ENCODE measurements at regions not wholly inside any gene's neighbourhood (a gene's known extent, or its start where the extent isn't known, plus 50 kb on each side); places are given as distances from the start of the nearest gene placed in this dataset.

DNA sequence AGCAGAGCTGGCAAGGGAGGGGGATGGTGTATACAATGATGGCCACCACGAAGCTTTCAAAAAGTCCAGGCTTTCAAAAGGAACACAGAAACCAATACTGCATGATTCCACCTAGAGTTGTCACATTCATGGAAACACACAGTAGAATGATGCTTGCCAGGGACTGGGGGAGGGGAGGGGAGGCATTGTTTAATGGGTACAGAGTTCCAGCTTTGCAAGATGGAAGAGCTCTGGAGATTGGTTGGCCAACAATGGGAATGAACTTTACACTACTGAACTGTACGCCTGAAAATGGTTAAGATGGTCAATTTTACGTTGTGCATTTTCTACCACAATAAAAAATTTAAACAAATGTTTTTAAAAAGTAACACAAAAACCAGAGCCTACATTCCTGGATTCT is 104.5 kb upstream of the KDM7A start:
- TF ChIP-seq, protein P1, sequence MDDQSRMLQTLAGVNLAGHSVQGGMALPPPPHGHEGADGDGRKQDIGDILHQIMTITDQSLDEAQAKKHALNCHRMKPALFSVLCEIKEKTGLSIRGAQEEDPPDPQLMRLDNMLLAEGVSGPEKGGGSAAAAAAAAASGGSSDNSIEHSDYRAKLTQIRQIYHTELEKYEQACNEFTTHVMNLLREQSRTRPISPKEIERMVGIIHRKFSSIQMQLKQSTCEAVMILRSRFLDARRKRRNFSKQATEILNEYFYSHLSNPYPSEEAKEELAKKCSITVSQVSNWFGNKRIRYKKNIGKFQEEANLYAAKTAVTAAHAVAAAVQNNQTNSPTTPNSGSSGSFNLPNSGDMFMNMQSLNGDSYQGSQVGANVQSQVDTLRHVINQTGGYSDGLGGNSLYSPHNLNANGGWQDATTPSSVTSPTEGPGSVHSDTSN (CRISPR knock-in tag; IDR thresholded peaks at IDR 0.05; ENCODE audit: borderline replicate concordance) = no peak
- TF ChIP-seq, protein P2, sequence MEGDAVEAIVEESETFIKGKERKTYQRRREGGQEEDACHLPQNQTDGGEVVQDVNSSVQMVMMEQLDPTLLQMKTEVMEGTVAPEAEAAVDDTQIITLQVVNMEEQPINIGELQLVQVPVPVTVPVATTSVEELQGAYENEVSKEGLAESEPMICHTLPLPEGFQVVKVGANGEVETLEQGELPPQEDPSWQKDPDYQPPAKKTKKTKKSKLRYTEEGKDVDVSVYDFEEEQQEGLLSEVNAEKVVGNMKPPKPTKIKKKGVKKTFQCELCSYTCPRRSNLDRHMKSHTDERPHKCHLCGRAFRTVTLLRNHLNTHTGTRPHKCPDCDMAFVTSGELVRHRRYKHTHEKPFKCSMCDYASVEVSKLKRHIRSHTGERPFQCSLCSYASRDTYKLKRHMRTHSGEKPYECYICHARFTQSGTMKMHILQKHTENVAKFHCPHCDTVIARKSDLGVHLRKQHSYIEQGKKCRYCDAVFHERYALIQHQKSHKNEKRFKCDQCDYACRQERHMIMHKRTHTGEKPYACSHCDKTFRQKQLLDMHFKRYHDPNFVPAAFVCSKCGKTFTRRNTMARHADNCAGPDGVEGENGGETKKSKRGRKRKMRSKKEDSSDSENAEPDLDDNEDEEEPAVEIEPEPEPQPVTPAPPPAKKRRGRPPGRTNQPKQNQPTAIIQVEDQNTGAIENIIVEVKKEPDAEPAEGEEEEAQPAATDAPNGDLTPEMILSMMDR (CRISPR knock-in tag; IDR thresholded peaks at IDR 0.05) = no peak
- TF ChIP-seq SETDB1 (CRISPR knock-in tag; IDR thresholded peaks at IDR 0.05; ENCODE audit: borderline replicate concordance) (no peak), ELF1 (CRISPR knock-in tag; IDR thresholded peaks at IDR 0.05) (no peak), ZKSCAN1 (IDR thresholded peaks at IDR 0.05; ENCODE audit: low read length) (no peak)

Data from HepG2 (cell line).